HG03103 (cell line): ENCODE measurements at regions not wholly inside any gene's neighbourhood (a gene's known extent, or its start where the extent isn't known, plus 50 kb on each side); places are given as distances from the start of the nearest gene placed in this dataset.
"Not testable (repeated sequence)": the region's sequence is repeated elsewhere in the genome, so short reads cannot be mapped to it uniquely, and the experiment has no call there.

ENCODE experiments used
- ATAC-seq: cut with Tn5 transposase; IDR thresholded peaks from one replicate; pipeline ENCODE4 v1.9.1; 2021; ENCODE audit warnings: low read depth; ENCODE audit not compliant: unreplicated experiment

GRCh38 chr4:57214654-57215411 is 104.6 kb upstream of the IGFBP7 start:
- no peak for ATAC-seq

DNA sequence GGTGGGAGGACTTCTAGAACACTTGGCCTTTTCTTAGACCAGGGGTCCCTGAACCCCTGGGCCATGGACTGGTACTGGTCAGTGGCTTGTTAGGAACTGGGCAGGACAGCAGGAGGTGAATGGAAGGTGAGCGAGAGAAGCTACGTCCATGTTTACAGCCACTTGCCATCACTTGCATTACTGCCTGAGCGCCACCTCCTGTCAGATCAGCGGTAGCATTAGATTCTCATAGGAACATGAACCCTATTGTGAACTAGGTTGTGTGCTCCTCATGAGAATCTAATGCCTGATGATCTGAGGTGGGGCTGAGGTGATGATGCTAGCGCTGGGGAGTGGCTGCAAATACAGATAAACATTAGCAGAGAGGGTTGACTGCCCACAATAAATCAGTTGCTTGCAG is 100.9 kb upstream of the IGFBP7 start:
- no peak for ATAC-seq

DNA sequence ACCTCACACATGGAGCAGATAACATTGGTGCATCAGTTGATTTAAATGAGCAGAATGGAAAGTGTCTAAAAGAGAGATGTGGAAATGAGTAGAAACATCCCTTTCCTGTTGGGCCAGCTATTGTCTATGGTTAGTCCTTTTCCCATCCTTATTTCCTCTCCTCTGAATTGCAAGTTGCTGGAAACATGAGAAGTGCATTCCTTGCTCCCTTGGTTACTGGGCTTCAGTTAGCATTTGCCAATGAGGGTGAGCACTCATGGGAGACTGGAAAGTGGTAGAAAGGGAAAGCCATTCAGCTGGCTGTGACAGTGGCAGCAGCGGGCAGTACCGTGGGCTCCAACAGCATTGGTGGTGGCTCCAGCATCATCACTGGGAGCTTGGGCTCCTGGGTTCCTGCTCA is 96.0 kb upstream of the IGFBP7 start:
- no peak for ATAC-seq

DNA sequence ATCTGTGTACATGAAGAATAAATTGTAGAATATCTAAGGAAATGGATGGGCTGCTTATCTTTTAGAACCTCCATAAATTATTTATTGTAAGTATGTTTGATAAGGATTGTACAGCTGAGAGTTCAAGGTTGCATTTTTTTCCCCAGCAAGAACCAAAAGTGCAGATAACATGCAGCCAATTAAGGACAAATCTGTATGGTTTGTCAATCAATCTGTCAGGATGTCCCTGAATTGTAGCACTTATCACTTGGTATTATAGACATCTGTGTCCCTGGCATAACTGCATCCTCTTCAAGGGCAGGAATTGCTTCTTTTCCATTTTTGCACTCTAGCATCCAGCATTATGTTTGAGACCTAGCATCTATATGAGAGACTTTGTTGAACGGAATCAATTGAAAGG is 95.4 kb upstream of the IGFBP7 start:
- no peak for ATAC-seq

- ATAC-seq, result no peak
These were observed 90.7 kb upstream of the IGFBP7 start for GRCh38 chr4:57200799-57201327.

GRCh38 chr4:57199267-57199666 is 89.1 kb upstream of the IGFBP7 start:
- no peak for ATAC-seq

- no peak for ATAC-seq
These were observed 85.4 kb upstream of the IGFBP7 start for GRCh38 chr4:57195622-57196021.

- no peak for ATAC-seq
These were observed 84.0 kb upstream of the IGFBP7 start for GRCh38 chr4:57194068-57194611.

- no peak for ATAC-seq
These were observed 83.1 kb upstream of the IGFBP7 start for GRCh38 chr4:57193209-57193810.

DNA sequence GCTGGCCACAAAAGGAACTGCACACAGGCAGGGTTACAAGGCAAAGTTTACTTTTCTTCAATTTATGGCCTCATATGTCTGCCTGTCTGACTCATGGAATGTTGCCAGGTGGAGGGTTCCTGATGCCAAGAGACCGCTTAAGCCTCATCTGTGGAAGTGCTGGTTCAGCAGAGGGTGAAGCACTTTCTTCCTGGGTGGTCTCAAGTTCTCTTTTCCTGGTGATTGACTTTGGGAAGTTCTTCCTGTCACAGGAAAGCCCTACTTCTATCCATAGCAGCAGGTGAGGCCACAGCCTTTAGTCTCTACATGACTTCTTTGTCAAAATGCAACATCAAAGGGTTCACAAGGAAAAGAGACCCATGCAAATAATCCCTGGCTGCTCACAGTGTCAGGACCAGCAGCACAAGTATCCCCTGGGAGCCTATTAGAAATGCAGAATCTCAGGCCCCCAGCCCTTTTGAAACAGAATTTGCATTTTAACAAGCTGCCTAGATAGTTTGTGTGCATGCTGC is 81.4 kb upstream of the IGFBP7 start:
- no peak for ATAC-seq

DNA sequence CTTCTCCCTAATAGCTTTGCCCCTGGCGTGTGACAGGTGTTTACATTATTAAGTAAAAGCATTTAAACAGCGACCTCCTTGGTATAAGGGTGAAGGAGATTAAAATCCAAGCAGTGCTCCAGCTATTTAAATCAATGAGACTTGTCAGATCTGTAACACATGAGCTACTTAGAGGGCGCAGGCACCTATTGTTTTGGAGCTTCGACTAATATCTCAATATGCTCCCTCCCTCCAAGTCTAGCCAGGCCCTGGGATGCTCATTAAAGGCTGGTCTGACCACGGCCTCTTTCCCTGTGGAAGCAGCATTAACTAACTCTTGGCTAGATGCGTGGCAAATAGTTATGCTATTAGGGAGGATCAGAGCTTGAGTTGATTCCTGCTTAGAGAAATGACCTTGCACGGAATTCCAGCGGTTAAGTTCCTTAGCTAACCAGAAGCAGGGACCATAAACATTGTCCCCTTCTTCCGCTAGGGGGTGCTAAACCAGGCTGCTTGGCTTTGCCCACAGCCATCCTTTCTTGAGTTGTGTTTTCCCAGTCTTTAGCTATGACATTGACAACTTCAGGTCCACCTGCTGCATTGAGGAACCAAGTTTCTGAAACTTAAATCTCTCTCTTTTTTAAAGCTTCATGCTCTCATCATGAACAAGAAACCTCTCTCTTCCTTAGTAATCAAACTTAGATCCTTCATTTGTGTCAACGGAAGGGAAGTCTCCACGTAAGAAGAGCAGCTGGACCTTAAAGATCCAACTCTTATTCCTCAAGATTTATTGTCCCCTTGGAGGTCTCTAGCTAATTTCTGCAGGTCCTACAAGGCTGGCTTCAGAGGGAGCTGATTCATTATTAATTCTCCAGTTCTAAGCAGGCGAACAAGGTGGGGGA is 80.7 kb upstream of the IGFBP7 start:
- ATAC-seq, result peak; percentile 64

GRCh38 chr4:57187246-57187645 is 77.1 kb upstream of the IGFBP7 start:
- ATAC-seq, result no peak

DNA sequence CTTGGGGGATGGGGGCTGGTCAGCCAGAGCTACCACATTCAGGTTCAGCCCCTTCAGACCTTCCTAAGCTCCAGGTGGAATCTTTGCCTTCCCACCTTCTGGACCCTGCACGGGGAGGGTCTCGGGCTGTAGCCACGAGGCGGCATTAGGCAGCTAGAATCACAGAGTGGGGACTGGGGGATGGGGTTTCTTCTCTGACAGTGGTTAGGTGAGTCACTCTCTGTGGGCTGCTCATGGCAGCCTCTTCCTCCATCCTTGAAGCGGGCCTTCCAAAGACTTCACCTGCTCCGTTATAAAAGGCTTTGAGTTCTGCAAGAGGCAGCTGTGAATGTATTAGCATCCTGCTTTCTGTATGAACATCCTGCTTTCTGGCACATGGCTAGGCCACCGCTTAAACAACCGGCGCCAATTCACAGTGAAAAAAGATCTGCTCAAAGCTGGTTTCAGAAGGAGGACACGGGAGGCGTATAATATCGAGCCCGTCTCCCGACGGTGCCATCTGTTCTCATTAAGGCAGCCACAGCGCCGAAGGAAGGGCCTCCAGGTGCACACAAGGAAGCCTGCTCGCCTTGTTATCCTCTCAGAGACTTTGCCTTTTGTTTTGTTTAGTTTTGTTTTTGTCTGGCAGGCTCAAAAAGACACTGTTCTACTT is 74.3 kb upstream of the IGFBP7 start:
- ATAC-seq, result no peak

GRCh38 chr4:57182132-57182874 is 72.1 kb upstream of the IGFBP7 start:
- no peak for ATAC-seq

GRCh38 chr4:57173136-57173535 is 63.0 kb upstream of the IGFBP7 start:
- not testable (repeated sequence) for ATAC-seq

DNA sequence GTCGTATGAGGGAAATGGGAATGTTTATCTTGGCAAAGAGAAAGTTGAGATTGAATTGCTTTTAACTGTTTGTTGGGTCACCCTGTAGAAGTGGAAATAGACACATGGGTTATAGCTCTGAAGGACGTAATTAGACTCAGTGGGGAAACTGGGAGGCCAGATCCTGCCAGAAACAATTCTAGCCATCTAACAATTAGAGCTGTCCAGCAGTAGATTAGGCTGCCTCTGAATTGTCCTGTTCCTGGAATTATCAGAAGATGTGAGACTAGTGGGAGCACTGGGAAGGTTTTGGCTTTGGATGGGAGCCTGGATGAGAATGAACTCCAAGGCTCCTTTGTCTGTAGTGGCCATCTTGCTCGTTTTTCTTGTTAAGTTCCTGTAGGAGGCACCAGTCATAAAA is 61.9 kb upstream of the IGFBP7 start:
- ATAC-seq, result no peak

GRCh38 chr4:57168982-57169381 is 58.8 kb upstream of the IGFBP7 start:
- no peak for ATAC-seq

DNA sequence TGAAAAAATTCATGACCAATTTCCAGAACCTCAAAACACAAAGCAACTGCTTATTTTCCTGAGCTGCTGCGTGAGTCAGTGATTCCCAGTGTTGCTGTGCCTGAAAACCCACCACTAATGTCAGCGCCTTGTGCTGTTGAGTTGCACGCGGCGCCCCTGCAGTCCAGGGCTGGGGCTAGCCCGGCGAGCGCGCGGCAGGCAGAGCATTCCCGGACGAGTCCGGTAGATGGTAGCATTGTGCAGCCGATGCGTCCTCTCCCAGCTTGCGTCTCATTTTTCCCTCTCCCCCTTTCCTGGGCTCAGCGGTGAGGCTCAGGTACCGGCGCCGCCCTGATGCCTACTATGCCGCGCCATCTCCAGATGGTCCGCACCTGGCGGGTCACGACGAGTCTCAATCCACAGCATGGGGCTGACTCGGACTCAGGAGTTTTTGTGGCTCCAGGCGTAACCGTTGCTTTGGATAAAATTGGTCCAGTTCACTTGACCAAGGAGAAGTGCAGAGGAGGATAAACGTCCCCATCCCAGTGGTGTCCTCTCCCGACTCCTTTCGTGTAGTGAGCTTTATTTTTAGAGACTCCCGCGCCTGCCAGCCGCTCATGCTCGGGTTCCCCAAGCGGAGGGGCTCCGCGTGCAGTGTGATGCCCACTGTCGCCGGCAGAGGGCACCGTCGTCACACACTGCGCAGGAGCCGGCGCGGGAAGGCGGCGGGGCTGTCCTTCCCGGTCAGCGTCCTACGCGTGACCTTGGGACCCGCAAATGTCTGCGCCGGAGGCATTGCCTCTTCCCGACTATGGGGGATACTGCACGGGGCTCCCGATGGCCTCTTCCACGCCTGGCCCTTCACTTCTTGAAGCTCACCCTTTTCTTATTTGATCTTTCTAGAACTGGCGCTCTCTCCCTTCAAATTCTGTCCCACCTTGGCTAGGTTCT is 53.6 kb upstream of the IGFBP7 start:
- peak; percentile 98 for ATAC-seq
